ENCODE measurements at regions not wholly inside any gene's neighbourhood (a gene's known extent, or its start where the extent isn't known, plus 50 kb on each side); places are given as distances from the start of the nearest gene placed in this dataset.

- Histone ChIP-seq H3K27ac (ENCODE audit: low read depth in 1 of 2, low read length in 2 of 2) (no peak overlapping the region), H3K9me3 (replicated peaks in 1 of 2; ENCODE audit: control insufficient read depth in 1 of 2, insufficient read depth in 1 of 2, low read length in 2 of 2) (peaks cover 0 to 3% of the 10 kb centered on the region in 2 donors), H2AFZ (ENCODE audit: insufficient read depth, low read depth, low read length, poor library complexity, severe bottlenecking) (no peak overlapping the region), H3K36me3 (replicated peaks in 1 of 2; ENCODE audit: control insufficient read depth in 1 of 2, insufficient read depth in 2 of 2, low read length in 2 of 2) (no peaks in the 10 kb centered on the region), H3K79me2 (ENCODE audit: insufficient read depth, low read length) (no peaks in the 10 kb centered on the region), H3K9ac (ENCODE audit: insufficient read depth, low read length, poor library complexity, severe bottlenecking) (no peak overlapping the region), H4K20me1 (ENCODE audit: insufficient read depth, low read length) (no peaks in the 10 kb centered on the region), H3K4me1 (ENCODE audit: control insufficient read depth in 1 of 2, insufficient read depth in 2 of 2, low read length in 2 of 2) (no peaks in the 10 kb centered on the region), H3K4me2 (replicated peaks; ENCODE audit: extremely low read depth, low read length, poor library complexity, severe bottlenecking) (no peak overlapping the region), H3K4me3 (replicated peaks in 1 of 3; ENCODE audit: low read depth in 2 of 3, low read length in 3 of 3) (no peak overlapping the region), H3K27me3 (ENCODE audit: control insufficient read depth in 2 of 2, insufficient read depth in 2 of 2, low read length in 2 of 2) (no peaks in the 10 kb centered on the region)
- TF ChIP-seq CTCF (IDR thresholded peaks at IDR 0.05), result no peak
- no peak overlapping the region for H3K27ac Mint-ChIP-seq
- peaks cover 0 to 2% (median 0%) of the 10 kb centered on the region in 3 donors for H3K27me3 Mint-ChIP-seq (ENCODE audit: low read depth in 3 of 3)
- no peak overlapping the region for H3K4me3 Mint-ChIP-seq
- DNase-seq, result no peak
- H3K4me1 Mint-ChIP-seq, result no peaks in the 10 kb centered on the region
- H3K36me3 Mint-ChIP-seq, result no peaks in the 10 kb centered on the region
- intact Hi-C loops (cut with micrococcal nuclease), result no loop called here
- H3K9me3 Mint-ChIP-seq, result peaks cover 0 to 13% (median 7%) of the 10 kb centered on the region in 7 donors
These were observed 234.1 kb upstream of the PRICKLE1 start for GRCh38 chr12:42823679-42824078.

- DNase-seq, result no peak
- no peak overlapping the region for H3K4me2 ChIP-seq (replicated peaks; ENCODE audit: extremely low read depth, low read length, poor library complexity, severe bottlenecking)
- H3K9ac ChIP-seq (ENCODE audit: insufficient read depth, low read length, poor library complexity, severe bottlenecking), result no peak overlapping the region
- WGBS (ENCODE audit: insufficient coverage), result 29% methylated on average over 2 of the region's 6 CpGs
- H3K9me3 ChIP-seq (replicated peaks in 1 of 2; ENCODE audit: control insufficient read depth in 1 of 2, insufficient read depth in 1 of 2, low read length in 2 of 2), result no peaks in the 10 kb centered on the region
- Mint-ChIP-seq H3K27ac (no peak overlapping the region), H3K9me3 (peaks cover 0 to 9% (median 5%) of the 10 kb centered on the region in 7 donors), H3K4me3 (no peak overlapping the region), H3K4me1 (no peaks in the 10 kb centered on the region), H3K36me3 (no peaks in the 10 kb centered on the region), H3K27me3 (ENCODE audit: low read depth in 3 of 3) (no peaks in the 10 kb centered on the region)
- H3K4me3 ChIP-seq (replicated peaks in 1 of 3; ENCODE audit: low read depth in 2 of 3, low read length in 3 of 3), result no peak overlapping the region
- TF ChIP-seq CTCF (IDR thresholded peaks at IDR 0.05), result no peak
- H3K79me2 ChIP-seq (ENCODE audit: insufficient read depth, low read length), result no peaks in the 10 kb centered on the region
- H3K27me3 ChIP-seq (ENCODE audit: control insufficient read depth in 2 of 2, insufficient read depth in 2 of 2, low read length in 2 of 2), result no peaks in the 10 kb centered on the region
- H3K27ac ChIP-seq (ENCODE audit: low read depth in 1 of 2, low read length in 2 of 2), result no peak overlapping the region
- intact Hi-C loops (cut with micrococcal nuclease), result no loop called here
- H3K36me3 ChIP-seq (replicated peaks in 1 of 2; ENCODE audit: control insufficient read depth in 1 of 2, insufficient read depth in 2 of 2, low read length in 2 of 2), result no peaks in the 10 kb centered on the region
- no peaks in the 10 kb centered on the region for H3K4me1 ChIP-seq (ENCODE audit: control insufficient read depth in 1 of 2, insufficient read depth in 2 of 2, low read length in 2 of 2)
- H2AFZ ChIP-seq (ENCODE audit: insufficient read depth, low read depth, low read length, poor library complexity, severe bottlenecking), result no peak overlapping the region
- H4K20me1 ChIP-seq (ENCODE audit: insufficient read depth, low read length), result no peaks in the 10 kb centered on the region
These were observed 230.3 kb upstream of the PRICKLE1 start for GRCh38 chr12:42819846-42820245.
